Neural cell (in vitro differentiated cells): ENCODE measurements at regions not wholly inside any gene's neighbourhood (a gene's known extent, or its start where the extent isn't known, plus 50 kb on each side); places are given as distances from the start of the nearest gene placed in this dataset.

Source experiments
- CTCF ChIP-seq: fragments of 450-650 bp; IDR thresholded peaks from 2 replicates; pipeline ENCODE4 v1.5.1; 2014; ENCODE audit warnings: antibody characterized with exemption, mild to moderate bottlenecking, moderate library complexity; ENCODE audit not compliant: poor library complexity, severe bottlenecking
- EP300 ChIP-seq: fragments of 450-650 bp; conservative IDR thresholded peaks from 2 replicates; pipeline ENCODE4 v1.6.1; 2014; ENCODE audit warnings: antibody characterized with exemption, mild to moderate bottlenecking, moderate library complexity; ENCODE audit not compliant: poor library complexity, severe bottlenecking
- EZH2 ChIP-seq: fragments of 200-600, 300-800 bp; shearing (Covaris generic), sonication (generic); IDR thresholded peaks from 2 replicates; pipeline ENCODE4 v1.6.1; 2014; ENCODE audit warnings: antibody characterized with exemption, low read length, borderline replicate concordance, mild to moderate bottlenecking; ENCODE audit not compliant: insufficient read depth, poor library complexity, severe bottlenecking
- MXI1 ChIP-seq: fragments of 450-650 bp; conservative IDR thresholded peaks from 2 replicates; pipeline ENCODE4 v1.6.1; 2014; ENCODE audit warnings: antibody characterized with exemption, mild to moderate bottlenecking; ENCODE audit not compliant: poor library complexity, severe bottlenecking

- TF ChIP-seq EP300 (peak; percentile 75), CTCF (no peak), EZH2 (no peak), MXI1 (no peak)
Measured at GRCh38 chr5:125149527-125149926, 403.1 kb upstream of the ZNF608 start.
